Neural cell (in vitro differentiated cells): ENCODE measurements at regions not wholly inside any gene's neighbourhood (a gene's known extent, or its start where the extent isn't known, plus 50 kb on each side); places are given as distances from the start of the nearest gene placed in this dataset.

Experiments
- H2AFZ ChIP-seq: fragments of 200-600, 300-800 bp; sonication (generic), shearing (Covaris generic); 2 replicates; pipeline ENCODE4 v1.6.0; 2014; ENCODE audit warnings: low read depth, mild to moderate bottlenecking, antibody characterized with exemption, low read length, moderate library complexity
- H3F3A ChIP-seq: fragments of 200-600 bp; shearing (Covaris generic); 2 replicates; pipeline ENCODE4 v1.6.1; 2016; ENCODE audit warnings: mild to moderate bottlenecking, moderate library complexity, mixed read lengths, antibody characterized with exemption, low read length; ENCODE audit not compliant: insufficient read depth, poor library complexity, severe bottlenecking
- H3K27ac ChIP-seq: fragments of 200-600, 300-800 bp; sonication (generic), shearing (Covaris generic); 2 replicates; pipeline ENCODE4 v1.5.1; 2014; ENCODE audit warnings: mild to moderate bottlenecking, low read length, moderate library complexity
- H3K27me3 ChIP-seq: fragments of 300-800, 200-600 bp; sonication (generic), shearing (Covaris generic); 2 replicates; pipeline ENCODE4 v1.6.0; 2014; ENCODE audit warnings: mild to moderate bottlenecking, low read depth, low read length, moderate library complexity; ENCODE audit not compliant: insufficient read depth
- H3K36me3 ChIP-seq: fragments of 300-800, 200-600 bp; sonication (generic), shearing (Covaris generic); 2 replicates; pipeline ENCODE4 v1.5.1; 2014; ENCODE audit warnings: mild to moderate bottlenecking, antibody characterized with exemption, low read length, moderate library complexity; ENCODE audit not compliant: insufficient read depth
- H3K4me2 ChIP-seq: fragments of 300-800, 200-600 bp; sonication (generic), shearing (Covaris generic); 2 replicates; pipeline ENCODE4 v1.6.0; 2014; ENCODE audit warnings: mild to moderate bottlenecking, low read length
- H3K4me3 ChIP-seq: fragments of 300-800, 200-600 bp; sonication (generic), shearing (Covaris generic); 2 replicates; pipeline ENCODE4 v1.5.1; 2014; ENCODE audit warnings: mild to moderate bottlenecking, low read length, moderate library complexity
- H3K79me2 ChIP-seq: fragments of 200-600 bp; shearing (Covaris generic); replicated peaks from 2 replicates; pipeline ENCODE4 v1.6.0; 2014; ENCODE audit warnings: mild to moderate bottlenecking, low read length, moderate library complexity; ENCODE audit not compliant: insufficient read depth
- H3K9ac ChIP-seq: fragments of 300-800, 200-600 bp; sonication (generic), shearing (Covaris generic); 2 replicates; pipeline ENCODE4 v1.6.1; 2016; ENCODE audit warnings: mild to moderate bottlenecking, low read length, mixed read lengths
- H3K9me2 ChIP-seq: fragments of 200-600 bp; shearing (Covaris generic); 2 replicates; pipeline ENCODE4 v1.6.1; 2016; ENCODE audit warnings: mild to moderate bottlenecking, low read length, mixed read lengths; ENCODE audit not compliant: insufficient read depth
- H3K9me3 ChIP-seq: fragments of 200-600, 300-800 bp; sonication (generic), shearing (Covaris generic); 2 replicates; pipeline ENCODE4 v1.6.1; 2016; ENCODE audit warnings: mild to moderate bottlenecking, mixed run types, low read length, moderate library complexity, mixed read lengths
- H4K20me1 ChIP-seq: fragments of 200-600 bp; shearing (Covaris generic); 2 replicates; pipeline ENCODE4 v1.6.1; 2016; ENCODE audit warnings: mild to moderate bottlenecking, mixed run types; ENCODE audit not compliant: insufficient read depth
- CTCF ChIP-seq: fragments of 450-650 bp; IDR thresholded peaks from 2 replicates; pipeline ENCODE4 v1.5.1; 2014; ENCODE audit warnings: antibody characterized with exemption, mild to moderate bottlenecking, moderate library complexity; ENCODE audit not compliant: poor library complexity, severe bottlenecking
- EP300 ChIP-seq: fragments of 450-650 bp; conservative IDR thresholded peaks from 2 replicates; pipeline ENCODE4 v1.6.1; 2014; ENCODE audit warnings: antibody characterized with exemption, mild to moderate bottlenecking, moderate library complexity; ENCODE audit not compliant: poor library complexity, severe bottlenecking
- EZH2 ChIP-seq: fragments of 200-600, 300-800 bp; shearing (Covaris generic), sonication (generic); IDR thresholded peaks from 2 replicates; pipeline ENCODE4 v1.6.1; 2014; ENCODE audit warnings: antibody characterized with exemption, low read length, borderline replicate concordance, mild to moderate bottlenecking; ENCODE audit not compliant: insufficient read depth, poor library complexity, severe bottlenecking
- MXI1 ChIP-seq: fragments of 450-650 bp; conservative IDR thresholded peaks from 2 replicates; pipeline ENCODE4 v1.6.1; 2014; ENCODE audit warnings: antibody characterized with exemption, mild to moderate bottlenecking; ENCODE audit not compliant: poor library complexity, severe bottlenecking
- POLR2AphosphoS5 ChIP-seq: IDR thresholded peaks from 2 replicates; pipeline ENCODE4 v1.6.1; 2012
- RAD21 ChIP-seq: fragments of 450-650 bp; conservative IDR thresholded peaks from 2 replicates; pipeline ENCODE4 v1.6.1; 2014; ENCODE audit warnings: antibody characterized with exemption, mild to moderate bottlenecking, moderate library complexity
- REST ChIP-seq: IDR thresholded peaks from 2 replicates; pipeline ENCODE4 v1.6.1; 2012; ENCODE audit warnings: borderline replicate concordance
- SMC3 ChIP-seq: fragments of 450-650 bp; conservative IDR thresholded peaks from 2 replicates; pipeline ENCODE4 v1.6.1; 2014; ENCODE audit warnings: antibody characterized with exemption, mild to moderate bottlenecking, moderate library complexity; ENCODE audit not compliant: poor library complexity
- TAF1 ChIP-seq: IDR thresholded peaks from 2 replicates; pipeline ENCODE4 v1.6.1; 2012; ENCODE audit warnings: low read depth

GRCh38 chr17:5812590-5812989 is 228.3 kb upstream of the NLRP1 start:
- Histone ChIP-seq H4K20me1 (no peaks in the 10 kb centered on the region), H3K27ac (no peak overlapping the region), H3K27me3 (no peaks in the 10 kb centered on the region), H3K36me3 (no peaks in the 10 kb centered on the region), H3K9me3 (no peaks in the 10 kb centered on the region), H2AFZ (no peak overlapping the region), H3K4me2 (no peak overlapping the region), H3K9me2 (no peaks in the 10 kb centered on the region), H3F3A (no peaks in the 10 kb centered on the region), H3K4me3 (no peak overlapping the region), H3K79me2 (no peaks in the 10 kb centered on the region), H3K9ac (no peak overlapping the region)
- TF ChIP-seq TAF1 (no peak), SMC3 (no peak), EP300 (no peak), CTCF (no peak), MXI1 (no peak), RAD21 (no peak), EZH2 (no peak)

- no peak overlapping the region for H2AFZ ChIP-seq
- no peaks in the 10 kb centered on the region for H4K20me1 ChIP-seq
- no peaks in the 10 kb centered on the region for H3K27me3 ChIP-seq
- H3K9me2 ChIP-seq, result no peaks in the 10 kb centered on the region
- H3K36me3 ChIP-seq, result no peaks in the 10 kb centered on the region
- H3K4me3 ChIP-seq, result no peak overlapping the region
- H3K79me2 ChIP-seq, result no peaks in the 10 kb centered on the region
- no peaks in the 10 kb centered on the region for H3F3A ChIP-seq
- no peak overlapping the region for H3K9ac ChIP-seq
- H3K4me2 ChIP-seq, result no peak overlapping the region
- TF ChIP-seq CTCF (no peak), POLR2AphosphoS5 (no peak), REST (no peak), TAF1 (no peak), RAD21 (no peak), EZH2 (no peak), MXI1 (no peak), EP300 (no peak), SMC3 (no peak)
- no peak overlapping the region for H3K27ac ChIP-seq
- H3K9me3 ChIP-seq, result no peaks in the 10 kb centered on the region
These were observed 229.0 kb upstream of the NLRP1 start for GRCh38 chr17:5813357-5813756.
